GM21390 (cell line): ENCODE measurements at regions not wholly inside any gene's neighbourhood (a gene's known extent, or its start where the extent isn't known, plus 50 kb on each side); places are given as distances from the start of the nearest gene placed in this dataset.

Experiments
- ATAC-seq: cut with Tn5 transposase; IDR thresholded peaks from one replicate; pipeline ENCODE4 v1.9.1; 2021; ENCODE audit not compliant: unreplicated experiment

GRCh38 chr3:168414149-168414548 lies 318.4 kb upstream of the GOLIM4 start:
- no peak for ATAC-seq

GRCh38 chr3:168407381-168407780 lies 311.7 kb upstream of the GOLIM4 start:
- ATAC-seq: no peak

GRCh38 chr3:168405288-168405687 lies 309.6 kb upstream of the GOLIM4 start:
- ATAC-seq: no peak

GRCh38 chr3:168398371-168399025 lies 302.8 kb upstream of the GOLIM4 start:
- no peak for ATAC-seq

GRCh38 chr3:168396861-168397260 lies 301.1 kb upstream of the GOLIM4 start:
- ATAC-seq: no peak

GRCh38 chr3:168395551-168395950 lies 299.8 kb upstream of the GOLIM4 start:
- no peak for ATAC-seq

GRCh38 chr3:168394439-168394838 lies 298.7 kb upstream of the GOLIM4 start:
- no peak for ATAC-seq

GRCh38 chr3:168386301-168386700 lies 290.6 kb upstream of the GOLIM4 start:
- ATAC-seq: no peak

- ATAC-seq: no peak
Measured at GRCh38 chr3:168384990-168385389, 289.3 kb upstream of the GOLIM4 start.

GRCh38 chr3:168383573-168383972 lies 287.8 kb upstream of the GOLIM4 start:
- no peak for ATAC-seq

- no peak for ATAC-seq
Measured at GRCh38 chr3:168371846-168372245, 276.1 kb upstream of the GOLIM4 start.

- no peak for ATAC-seq
Measured at GRCh38 chr3:168364967-168365366, 269.2 kb upstream of the GOLIM4 start.

- ATAC-seq: no peak
Measured at GRCh38 chr3:168362661-168363247, 267.0 kb upstream of the GOLIM4 start.

- ATAC-seq: no peak
Measured at GRCh38 chr3:168362156-168362555, 266.4 kb upstream of the GOLIM4 start.

- ATAC-seq: no peak
Measured at GRCh38 chr3:168360993-168361392, 265.3 kb upstream of the GOLIM4 start.

- no peak for ATAC-seq
Measured at GRCh38 chr3:168342946-168343850, 247.5 kb upstream of the GOLIM4 start.

- no peak for ATAC-seq
Measured at GRCh38 chr3:168341956-168342936, 246.5 kb upstream of the GOLIM4 start.

GRCh38 chr3:168341192-168341815 lies 245.6 kb upstream of the GOLIM4 start:
- ATAC-seq: no peak

- no peak for ATAC-seq
Measured at GRCh38 chr3:168338161-168338560, 242.4 kb upstream of the GOLIM4 start.

GRCh38 chr3:168336276-168336675 lies 240.6 kb upstream of the GOLIM4 start:
- no peak for ATAC-seq
